GM12878 (cell line): ENCODE measurements at regions not wholly inside any gene's neighbourhood (a gene's known extent, or its start where the extent isn't known, plus 50 kb on each side); places are given as distances from the start of the nearest gene placed in this dataset.

Source experiments
- ATAC-seq: fragments of 200-7000 bp; cut with Tn5 transposase; 3 replicates; pipeline ENCODE4 v1.9.1; 2020; ENCODE audit warnings: mild to moderate bottlenecking, moderate library complexity
- BruUV-seq: library from RNA; stranded (reverse); fragments of 400-500 nt; replicated peaks from 2 replicates; lab custom pipeline; 2021; lab: Mats Ljungman, UMichigan
- CTCF ChIA-PET: fragments of 300-600 bp; sonication (Branson Sonifier 250); formaldehyde crosslinking; extraction: SDS; loops from one replicate; lab custom pipeline; 2021; ENCODE audit warnings: inconsistent platforms; lab: Yijun Ruan, JAX
- POLR2A ChIA-PET: fragments of 350-600 bp; formaldehyde crosslinking; extraction: SDS; loops from one replicate; lab custom pipeline; 2021; ENCODE audit warnings: inconsistent platforms; lab: Charles Lee
- RAD21 ChIA-PET: fragments of 300-600 bp; sonication (Branson Sonifier 250); formaldehyde crosslinking; loops from one replicate; lab custom pipeline; 2023; ENCODE audit warnings: antibody characterized with exemption; ENCODE audit not compliant: unreplicated experiment; lab: Charles Lee
- SMC1A ChIA-PET: fragments of 300-600 bp; sonication (Branson Sonifier 250); formaldehyde crosslinking; loops from one replicate; lab custom pipeline; 2023; ENCODE audit not compliant: unreplicated experiment, uncharacterized antibody; lab: Charles Lee
- DNase-seq: peaks from one replicate; pipeline ENCODE4 v3.0.0-alpha.2; 2011; ENCODE audit warnings: low read depth, low spot score
- FAIRE-seq: peaks from 3 replicates; lab custom pipeline; 2011; peaks lifted over from hg19 to GRCh38; lab: Jason Lieb, UNC
- H2AFZ ChIP-seq: 2 replicates; pipeline ENCODE4 v1.6.0; 2011; ENCODE audit warnings: low read depth, low read length, control low read depth; ENCODE audit not compliant: control insufficient read depth
- H3K27ac ChIP-seq: 2 replicates; pipeline ENCODE4 v1.5.1; 2011; ENCODE audit warnings: control low read depth; ENCODE audit not compliant: control insufficient read depth, insufficient read depth
- H3K27me3 ChIP-seq, 2 experiments: replicated peaks in 1 of 2; 2 replicates each; pipeline versions ENCODE4 v1.6.0 to v1.6.1; 2011; ENCODE audit warnings: low read length in 1 of 2; ENCODE audit not compliant: control insufficient read depth in 2 of 2, insufficient read depth in 2 of 2
- H3K36me3 ChIP-seq, 2 experiments: 2 replicates each; pipeline ENCODE4 v1.5.1; 2011; ENCODE audit warnings: low read length in 1 of 2; ENCODE audit not compliant: control insufficient read depth in 2 of 2, insufficient read depth in 2 of 2
- H3K4me1 ChIP-seq: 2 replicates; pipeline ENCODE4 v1.6.1; 2011; ENCODE audit warnings: mild to moderate bottlenecking, low read length, moderate library complexity, mixed read lengths; ENCODE audit not compliant: control insufficient read depth, insufficient read depth
- H3K4me2 ChIP-seq: 2 replicates; pipeline ENCODE4 v1.6.0; 2011; ENCODE audit warnings: control low read depth; ENCODE audit not compliant: control insufficient read depth, insufficient read depth
- H3K4me3 ChIP-seq: fragments of 200-600 bp; sonication (generic); 2 replicates; pipeline ENCODE4 v1.5.1; 2016
- H3K79me2 ChIP-seq: 2 replicates; pipeline ENCODE4 v1.6.0; 2011; ENCODE audit warnings: low read length; ENCODE audit not compliant: control insufficient read depth, insufficient read depth
- H3K9ac ChIP-seq: 2 replicates; pipeline ENCODE4 v1.8.0; 2011; ENCODE audit warnings: low read length, control low read depth, mixed read lengths; ENCODE audit not compliant: control insufficient read depth, insufficient read depth
- H3K9me3 ChIP-seq: replicated peaks from 3 replicates; pipeline ENCODE4 v1.5.1; 2011; ENCODE audit warnings: mild to moderate bottlenecking, low read length; ENCODE audit not compliant: control insufficient read depth, insufficient read depth
- H4K20me1 ChIP-seq: 2 replicates; pipeline ENCODE4 v1.6.0; 2011; ENCODE audit not compliant: control insufficient read depth, insufficient read depth
- ATF7 ChIP-seq: fragments of 450-650 bp; IDR thresholded peaks from 2 replicates; pipeline ENCODE4 v1.6.1; 2016; ENCODE audit warnings: low read depth, mild to moderate bottlenecking
- JUND ChIP-seq: IDR thresholded peaks from 2 replicates; pipeline ENCODE4 v1.6.1; 2012; ENCODE audit warnings: low read depth, mild to moderate bottlenecking, low read length, improper control_type of control experiment, moderate library complexity
- NR2F1 ChIP-seq: fragments of 450-650 bp; conservative IDR thresholded peaks from 2 replicates; pipeline ENCODE4 v1.6.1; 2017; ENCODE audit warnings: mild to moderate bottlenecking
- PAX5 ChIP-seq: IDR thresholded peaks from 2 replicates; pipeline ENCODE4 v1.6.1; 2011; ENCODE audit warnings: low read depth, low read length, borderline replicate concordance
- in situ Hi-C: fragments of 300-500 bp; cut with MboI; formaldehyde crosslinking; loops from 9 replicates; pipeline ENCODE4 v1.14.3; 2018; ENCODE audit warnings: mixed read lengths
- intact Hi-C: fragments of 100-400 bp; cut with micrococcal nuclease; formaldehyde crosslinking; loops from one replicate; pipeline ENCODE4 v1.14.2; 2022; ENCODE audit not compliant: unreplicated experiment
- TF ChIP-seq, protein P1 (sequence below): fragments of 450-650 bp; IDR thresholded peaks from 2 replicates; pipeline ENCODE4 v1.6.1; 2016; ENCODE audit warnings: mild to moderate bottlenecking
- TF ChIP-seq, protein P2 (sequence below): fragments of 450-650 bp; IDR thresholded peaks from 2 replicates; pipeline ENCODE4 v1.6.1; 2018; ENCODE audit warnings: borderline replicate concordance, mild to moderate bottlenecking; ENCODE audit not compliant: partially characterized antibody
- TF ChIP-seq, protein P3 (sequence below): fragments of 450-650 bp; IDR thresholded peaks from 2 replicates; pipeline ENCODE4 v1.6.1; 2016; ENCODE audit warnings: mild to moderate bottlenecking
- TF ChIP-seq, protein P4 (sequence below): IDR thresholded peaks from 2 replicates; pipeline ENCODE4 v1.6.1; 2011; ENCODE audit warnings: low read depth, low read length, improper control_type of control experiment, borderline replicate concordance
- TF ChIP-seq, protein P5 (sequence below): IDR thresholded peaks from 2 replicates; pipeline ENCODE4 v1.6.1; 2011; ENCODE audit warnings: low read depth, mild to moderate bottlenecking, low read length, moderate library complexity, borderline replicate concordance; ENCODE audit errors: extremely low read depth

DNA sequence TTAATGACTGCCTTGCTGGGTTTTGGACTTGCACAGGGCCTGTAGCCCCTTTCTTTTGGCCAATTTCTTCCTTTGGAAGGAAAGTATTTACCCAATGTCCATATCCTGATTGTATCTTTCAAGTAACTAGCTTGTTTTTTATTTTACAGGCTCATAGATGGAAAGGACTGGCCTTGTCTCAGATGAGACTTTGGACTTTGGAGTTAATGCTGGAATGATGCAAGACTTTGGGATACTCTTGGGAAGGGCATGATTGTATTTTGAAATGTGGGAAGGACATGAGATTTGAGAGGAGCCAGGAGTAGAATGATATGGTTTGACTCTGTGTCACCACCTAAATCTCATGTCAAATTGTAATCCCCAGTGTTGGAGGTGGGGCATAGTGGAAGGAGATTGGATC, 140.1 kb downstream of the C1orf94 start:
- Histone ChIP-seq H4K20me1 (no peaks in the 10 kb centered on the region), H3K9ac (no peak overlapping the region), H3K4me1 (no peaks in the 10 kb centered on the region), H3K9me3 (no peaks in the 10 kb centered on the region; the same call in 2 of the 3 replicates), H3K4me3 (no peak overlapping the region), H3K27ac (no peak overlapping the region), H2AFZ (no peak overlapping the region), H3K36me3 (no peaks in the 10 kb centered on the region), H3K4me2 (no peak overlapping the region), H3K27me3 (no peaks in the 10 kb centered on the region), H3K79me2 (no peaks in the 10 kb centered on the region)
- ATAC-seq (no peak), FAIRE-seq (no peak), DNase-seq (no peak)
- BruUV-seq, result no TSS peak
- ChIA-PET RAD21 (no interaction called here), SMC1A (no interaction called here), CTCF (no interaction called here), POLR2A (no interaction called here)
- TF ChIP-seq, protein P1, sequence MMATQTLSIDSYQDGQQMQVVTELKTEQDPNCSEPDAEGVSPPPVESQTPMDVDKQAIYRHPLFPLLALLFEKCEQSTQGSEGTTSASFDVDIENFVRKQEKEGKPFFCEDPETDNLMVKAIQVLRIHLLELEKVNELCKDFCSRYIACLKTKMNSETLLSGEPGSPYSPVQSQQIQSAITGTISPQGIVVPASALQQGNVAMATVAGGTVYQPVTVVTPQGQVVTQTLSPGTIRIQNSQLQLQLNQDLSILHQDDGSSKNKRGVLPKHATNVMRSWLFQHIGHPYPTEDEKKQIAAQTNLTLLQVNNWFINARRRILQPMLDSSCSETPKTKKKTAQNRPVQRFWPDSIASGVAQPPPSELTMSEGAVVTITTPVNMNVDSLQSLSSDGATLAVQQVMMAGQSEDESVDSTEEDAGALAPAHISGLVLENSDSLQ, result no peak
- TF ChIP-seq, protein P2, sequence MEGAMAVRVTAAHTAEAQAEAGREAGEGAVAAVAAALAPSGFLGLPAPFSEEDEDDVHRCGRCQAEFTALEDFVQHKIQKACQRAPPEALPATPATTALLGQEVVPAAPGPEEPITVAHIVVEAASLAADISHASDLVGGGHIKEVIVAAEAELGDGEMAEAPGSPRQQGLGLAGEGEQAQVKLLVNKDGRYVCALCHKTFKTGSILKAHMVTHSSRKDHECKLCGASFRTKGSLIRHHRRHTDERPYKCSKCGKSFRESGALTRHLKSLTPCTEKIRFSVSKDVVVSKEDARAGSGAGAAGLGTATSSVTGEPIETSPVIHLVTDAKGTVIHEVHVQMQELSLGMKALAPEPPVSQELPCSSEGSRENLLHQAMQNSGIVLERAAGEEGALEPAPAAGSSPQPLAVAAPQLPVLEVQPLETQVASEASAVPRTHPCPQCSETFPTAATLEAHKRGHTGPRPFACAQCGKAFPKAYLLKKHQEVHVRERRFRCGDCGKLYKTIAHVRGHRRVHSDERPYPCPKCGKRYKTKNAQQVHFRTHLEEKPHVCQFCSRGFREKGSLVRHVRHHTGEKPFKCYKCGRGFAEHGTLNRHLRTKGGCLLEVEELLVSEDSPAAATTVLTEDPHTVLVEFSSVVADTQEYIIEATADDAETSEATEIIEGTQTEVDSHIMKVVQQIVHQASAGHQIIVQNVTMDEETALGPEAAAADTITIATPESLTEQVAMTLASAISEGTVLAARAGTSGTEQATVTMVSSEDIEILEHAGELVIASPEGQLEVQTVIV, result no peak
- TF ChIP-seq, protein P3, sequence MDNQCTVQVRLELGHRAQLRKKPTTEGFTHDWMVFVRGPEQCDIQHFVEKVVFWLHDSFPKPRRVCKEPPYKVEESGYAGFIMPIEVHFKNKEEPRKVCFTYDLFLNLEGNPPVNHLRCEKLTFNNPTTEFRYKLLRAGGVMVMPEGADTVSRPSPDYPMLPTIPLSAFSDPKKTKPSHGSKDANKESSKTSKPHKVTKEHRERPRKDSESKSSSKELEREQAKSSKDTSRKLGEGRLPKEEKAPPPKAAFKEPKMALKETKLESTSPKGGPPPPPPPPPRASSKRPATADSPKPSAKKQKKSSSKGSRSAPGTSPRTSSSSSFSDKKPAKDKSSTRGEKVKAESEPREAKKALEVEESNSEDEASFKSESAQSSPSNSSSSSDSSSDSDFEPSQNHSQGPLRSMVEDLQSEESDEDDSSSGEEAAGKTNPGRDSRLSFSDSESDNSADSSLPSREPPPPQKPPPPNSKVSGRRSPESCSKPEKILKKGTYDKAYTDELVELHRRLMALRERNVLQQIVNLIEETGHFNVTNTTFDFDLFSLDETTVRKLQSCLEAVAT, result no peak
- TF ChIP-seq, protein P4, sequence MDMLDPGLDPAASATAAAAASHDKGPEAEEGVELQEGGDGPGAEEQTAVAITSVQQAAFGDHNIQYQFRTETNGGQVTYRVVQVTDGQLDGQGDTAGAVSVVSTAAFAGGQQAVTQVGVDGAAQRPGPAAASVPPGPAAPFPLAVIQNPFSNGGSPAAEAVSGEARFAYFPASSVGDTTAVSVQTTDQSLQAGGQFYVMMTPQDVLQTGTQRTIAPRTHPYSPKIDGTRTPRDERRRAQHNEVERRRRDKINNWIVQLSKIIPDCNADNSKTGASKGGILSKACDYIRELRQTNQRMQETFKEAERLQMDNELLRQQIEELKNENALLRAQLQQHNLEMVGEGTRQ, result no peak
- TF ChIP-seq PAX5 (no peak), JUND (no peak), NR2F1 (no peak), ATF7 (no peak)
- TF ChIP-seq, protein P5, sequence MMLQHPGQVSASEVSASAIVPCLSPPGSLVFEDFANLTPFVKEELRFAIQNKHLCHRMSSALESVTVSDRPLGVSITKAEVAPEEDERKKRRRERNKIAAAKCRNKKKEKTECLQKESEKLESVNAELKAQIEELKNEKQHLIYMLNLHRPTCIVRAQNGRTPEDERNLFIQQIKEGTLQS, result no peak
- intact Hi-C loops (no loop called here), in situ Hi-C loops (no loop called here)
